ENCODE measurements at regions not wholly inside any gene's neighbourhood (a gene's known extent, or its start where the extent isn't known, plus 50 kb on each side); places are given as distances from the start of the nearest gene placed in this dataset.

DNA sequence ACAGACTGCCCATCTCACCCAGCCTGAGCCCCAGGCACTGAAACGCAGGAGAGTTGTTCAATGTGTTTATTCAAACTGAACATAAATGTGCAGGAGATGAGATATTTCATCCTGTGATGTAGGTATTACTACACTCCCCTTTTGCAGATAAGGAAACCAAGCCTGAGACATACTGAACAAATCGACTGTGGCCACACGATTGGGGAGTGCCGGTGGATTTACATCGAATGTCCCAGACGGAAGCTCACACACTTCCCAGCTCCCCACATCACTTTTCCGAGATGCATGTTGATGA is 94.8 kb upstream of the ALKAL2 start:
- Histone ChIP-seq H3K4me2 (ENCODE audit: insufficient read depth, low read length, poor library complexity, severe bottlenecking) (no peak overlapping the region), H2BK12ac (ENCODE audit: low read length) (no peak overlapping the region), H3K36me3 (replicated peaks in 1 of 2; ENCODE audit: control insufficient read depth in 2 of 2, insufficient read depth in 2 of 2, low read length in 2 of 2) (no peaks in the 10 kb centered on the region), H2BK120ac (ENCODE audit: low read depth, low read length) (no peak overlapping the region), H3K27ac (replicated peaks; ENCODE audit: low read length) (no peak overlapping the region), H2AK5ac (ENCODE audit: low read depth, low read length) (no peak overlapping the region), H3K14ac (ENCODE audit: low read length) (no peak overlapping the region), H2BK15ac (ENCODE audit: low read length) (no peak overlapping the region), H3K4me1 (ENCODE audit: control insufficient read depth in 2 of 2, insufficient read depth in 1 of 2, low read depth in 1 of 2, low read length in 2 of 2) (no peaks in the 10 kb centered on the region), H3K18ac (ENCODE audit: low read length) (no peak overlapping the region), H2AFZ (ENCODE audit: low read length) (no peak overlapping the region), H3K79me1 (ENCODE audit: low read depth, low read length) (no peaks in the 10 kb centered on the region), H4K91ac (ENCODE audit: low read depth, low read length, poor library complexity) (no peak overlapping the region), H3K4ac (ENCODE audit: low read length) (no peak overlapping the region), H3K9me3 (replicated peaks in 1 of 2; ENCODE audit: control insufficient read depth in 2 of 2, insufficient read depth in 1 of 2, low read depth in 1 of 2, low read length in 2 of 2) (peaks cover 0 to 5% of the 10 kb centered on the region in 2 donors), H3K4me3 (ENCODE audit: low read length in 2 of 2) (no peak overlapping the region), H3K27me3 (ENCODE audit: control insufficient read depth in 3 of 3, insufficient read depth in 3 of 3, low read depth in 1 of 3, low read length in 3 of 3) (peaks cover 0 to 5% (median 0%) of the 10 kb centered on the region in 3 experiments), H3K9ac (ENCODE audit: low read depth, low read length, poor library complexity) (no peak overlapping the region), H2BK5ac (ENCODE audit: low read length) (no peak overlapping the region), H4K8ac (ENCODE audit: low read depth, low read length) (no peak overlapping the region), H3K23ac (ENCODE audit: low read depth, low read length, poor library complexity) (no peak overlapping the region)
- WGBS, 2 donors (ENCODE audit: extremely low coverage in 2 of 2, insufficient read length in 2 of 2, insufficient replicate concordance in 1 of 2) = no CpG with 5 or more reads among the region's 7 CpGs
- no peak for DNase-seq (ENCODE audit: low spot score)

DNA sequence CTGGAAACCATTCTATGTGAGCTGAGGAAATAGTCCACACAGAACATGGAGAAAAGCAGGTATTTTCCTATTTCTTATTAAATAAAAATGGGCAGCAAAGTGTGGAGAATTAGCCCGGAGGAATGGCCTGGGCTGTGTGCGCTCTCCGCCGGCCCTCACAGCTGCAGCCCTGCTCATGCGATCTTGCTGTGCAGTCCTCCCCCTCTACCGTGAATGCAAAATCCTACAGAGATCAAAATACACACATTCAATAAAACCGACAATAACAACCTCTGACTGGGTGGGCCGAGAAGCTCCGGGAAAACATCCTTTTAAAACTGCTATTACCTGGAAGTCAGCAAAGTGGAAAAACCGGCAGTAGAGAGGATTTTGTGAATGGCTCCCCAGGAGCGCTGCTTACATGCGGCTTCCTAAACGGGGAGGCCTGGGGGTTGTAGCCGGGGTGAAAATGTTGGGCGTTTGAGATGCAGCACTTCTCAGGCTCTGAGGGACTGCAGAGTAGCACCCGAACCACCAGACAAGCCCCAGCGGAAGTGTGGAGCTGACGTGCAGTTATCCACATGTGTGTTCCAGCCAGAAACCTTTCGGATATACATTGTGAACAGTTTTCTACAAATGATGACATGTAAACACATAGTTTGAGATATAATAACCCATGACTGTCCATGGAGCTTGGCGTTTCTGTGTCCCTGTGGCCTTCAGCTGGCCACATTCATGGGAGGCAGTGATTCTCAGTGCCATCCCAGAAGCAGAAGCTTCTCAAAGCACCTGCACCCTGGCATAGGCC is 94.2 kb upstream of the ALKAL2 start:
- no peak overlapping the region for H2AK5ac ChIP-seq (ENCODE audit: low read depth, low read length)
- H4K91ac ChIP-seq (ENCODE audit: low read depth, low read length, poor library complexity) = no peak overlapping the region
- no peak for DNase-seq (ENCODE audit: low spot score)
- H2AFZ ChIP-seq (ENCODE audit: low read length) = peak overlapping the region; percentile 65
- no peak overlapping the region for H3K14ac ChIP-seq (ENCODE audit: low read length)
- H3K23ac ChIP-seq (ENCODE audit: low read depth, low read length, poor library complexity) = no peak overlapping the region
- H3K4me1 ChIP-seq (ENCODE audit: control insufficient read depth in 2 of 2, insufficient read depth in 1 of 2, low read depth in 1 of 2, low read length in 2 of 2) = no peaks in the 10 kb centered on the region
- H3K4me3 ChIP-seq (ENCODE audit: low read length in 2 of 2) = no peak overlapping the region
- no peak overlapping the region for H3K4ac ChIP-seq (ENCODE audit: low read length)
- no peak overlapping the region for H4K8ac ChIP-seq (ENCODE audit: low read depth, low read length)
- H3K79me1 ChIP-seq (ENCODE audit: low read depth, low read length) = no peaks in the 10 kb centered on the region
- no peak overlapping the region for H2BK15ac ChIP-seq (ENCODE audit: low read length)
- peaks cover under 1 to 9% of the 10 kb centered on the region in 2 donors for H3K9me3 ChIP-seq (replicated peaks in 1 of 2; ENCODE audit: control insufficient read depth in 2 of 2, insufficient read depth in 1 of 2, low read depth in 1 of 2, low read length in 2 of 2)
- no peak overlapping the region for H2BK120ac ChIP-seq (ENCODE audit: low read depth, low read length)
- no peak overlapping the region for H3K18ac ChIP-seq (ENCODE audit: low read length)
- H3K27ac ChIP-seq (replicated peaks; ENCODE audit: low read length) = no peak overlapping the region
- H3K27me3 ChIP-seq (ENCODE audit: control insufficient read depth in 3 of 3, insufficient read depth in 3 of 3, low read depth in 1 of 3, low read length in 3 of 3) = peaks cover 0 to 5% (median 0%) of the 10 kb centered on the region in 3 experiments
- H2BK5ac ChIP-seq (ENCODE audit: low read length) = no peak overlapping the region
- H3K36me3 ChIP-seq (replicated peaks in 1 of 2; ENCODE audit: control insufficient read depth in 2 of 2, insufficient read depth in 2 of 2, low read length in 2 of 2) = no peaks in the 10 kb centered on the region
- no peak overlapping the region for H3K9ac ChIP-seq (ENCODE audit: low read depth, low read length, poor library complexity)
- H2BK12ac ChIP-seq (ENCODE audit: low read length) = no peak overlapping the region
- H3K4me2 ChIP-seq (ENCODE audit: insufficient read depth, low read length, poor library complexity, severe bottlenecking) = no peak overlapping the region
- WGBS, 2 donors (ENCODE audit: extremely low coverage in 2 of 2, insufficient read length in 2 of 2, insufficient replicate concordance in 1 of 2) = no CpG with 5 or more reads among the region's 20 CpGs

DNA sequence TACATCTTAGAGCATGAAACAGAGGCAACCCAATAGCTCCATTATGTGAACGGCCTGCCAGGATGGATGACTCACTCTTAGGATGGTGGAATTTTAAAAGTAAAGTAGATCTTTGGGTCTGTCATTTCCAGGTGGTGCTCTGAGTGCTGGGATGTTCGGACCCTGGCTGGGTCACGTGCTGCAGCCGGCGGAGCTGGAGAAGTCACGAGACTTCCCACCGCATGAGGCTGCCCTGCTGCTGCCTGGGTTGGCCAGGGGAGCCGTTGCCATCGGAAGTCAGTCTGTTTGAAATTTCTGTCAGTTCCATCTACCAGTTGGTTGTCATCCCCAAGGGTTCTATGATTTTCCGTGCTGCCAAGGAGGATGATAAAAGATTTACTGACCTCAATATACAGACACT is 93.3 kb upstream of the ALKAL2 start:
- H2BK5ac ChIP-seq (ENCODE audit: low read length) = no peak overlapping the region
- DNase-seq (ENCODE audit: low spot score) = no peak

DNA sequence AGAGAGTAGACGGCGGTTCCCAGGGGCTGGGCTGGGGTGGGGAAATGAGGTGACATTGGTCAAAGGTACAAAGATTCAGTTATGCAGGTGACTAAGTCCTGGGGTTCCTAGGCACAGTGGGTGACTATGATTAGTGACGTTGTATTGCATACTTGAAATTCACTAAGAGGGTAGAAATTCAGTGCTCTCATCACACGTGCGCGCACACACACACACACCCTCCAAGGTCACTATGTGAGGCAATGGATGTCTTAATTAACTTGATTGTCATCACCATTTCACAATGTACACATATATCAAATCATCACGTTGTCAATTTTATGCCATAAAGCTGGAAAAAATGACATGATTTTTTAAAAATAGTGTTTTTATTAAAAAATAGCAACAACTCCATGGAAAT is 92.9 kb upstream of the ALKAL2 start:
- Histone ChIP-seq H3K4me2 (ENCODE audit: insufficient read depth, low read length, poor library complexity, severe bottlenecking) (no peak overlapping the region), H3K23ac (ENCODE audit: low read depth, low read length, poor library complexity) (no peak overlapping the region), H2BK5ac (ENCODE audit: low read length) (no peak overlapping the region), H3K36me3 (replicated peaks in 1 of 2; ENCODE audit: control insufficient read depth in 2 of 2, insufficient read depth in 2 of 2, low read length in 2 of 2) (no peaks in the 10 kb centered on the region), H3K9me3 (replicated peaks in 1 of 2; ENCODE audit: control insufficient read depth in 2 of 2, insufficient read depth in 1 of 2, low read depth in 1 of 2, low read length in 2 of 2) (peaks cover 3 to 12% of the 10 kb centered on the region in 2 donors), H3K27ac (replicated peaks; ENCODE audit: low read length) (no peak overlapping the region), H3K4ac (ENCODE audit: low read length) (no peak overlapping the region), H3K79me1 (ENCODE audit: low read depth, low read length) (no peaks in the 10 kb centered on the region), H3K18ac (ENCODE audit: low read length) (no peak overlapping the region), H3K27me3 (ENCODE audit: control insufficient read depth in 3 of 3, insufficient read depth in 3 of 3, low read depth in 1 of 3, low read length in 3 of 3) (peaks cover 0 to 5% (median 0%) of the 10 kb centered on the region in 3 experiments), H4K91ac (ENCODE audit: low read depth, low read length, poor library complexity) (no peak overlapping the region), H2BK12ac (ENCODE audit: low read length) (no peak overlapping the region), H3K4me1 (ENCODE audit: control insufficient read depth in 2 of 2, insufficient read depth in 1 of 2, low read depth in 1 of 2, low read length in 2 of 2) (no peaks in the 10 kb centered on the region), H4K8ac (ENCODE audit: low read depth, low read length) (no peak overlapping the region), H2BK120ac (ENCODE audit: low read depth, low read length) (no peak overlapping the region), H3K14ac (ENCODE audit: low read length) (no peak overlapping the region), H3K4me3 (ENCODE audit: low read length in 2 of 2) (no peak overlapping the region), H2AFZ (ENCODE audit: low read length) (no peak overlapping the region), H3K9ac (ENCODE audit: low read depth, low read length, poor library complexity) (no peak overlapping the region), H2AK5ac (ENCODE audit: low read depth, low read length) (no peak overlapping the region), H2BK15ac (ENCODE audit: low read length) (no peak overlapping the region)
- WGBS, 2 donors (ENCODE audit: extremely low coverage in 2 of 2, insufficient read length in 2 of 2, insufficient replicate concordance in 1 of 2) = no CpG with 5 or more reads among the region's 7 CpGs
- no peak for DNase-seq (ENCODE audit: low spot score)

More for the DNA sequence above, 93.3 kb upstream of the ALKAL2 start:
- WGBS, 2 donors (ENCODE audit: extremely low coverage in 2 of 2, insufficient read length in 2 of 2, insufficient replicate concordance in 1 of 2) = no CpG with 5 or more reads among the region's 10 CpGs
- Histone ChIP-seq H4K91ac (ENCODE audit: low read depth, low read length, poor library complexity) (no peak overlapping the region), H3K4me2 (ENCODE audit: insufficient read depth, low read length, poor library complexity, severe bottlenecking) (no peak overlapping the region), H2BK12ac (ENCODE audit: low read length) (no peak overlapping the region), H4K8ac (ENCODE audit: low read depth, low read length) (no peak overlapping the region), H3K36me3 (replicated peaks in 1 of 2; ENCODE audit: control insufficient read depth in 2 of 2, insufficient read depth in 2 of 2, low read length in 2 of 2) (no peaks in the 10 kb centered on the region), H2BK120ac (ENCODE audit: low read depth, low read length) (no peak overlapping the region), H3K4me1 (ENCODE audit: control insufficient read depth in 2 of 2, insufficient read depth in 1 of 2, low read depth in 1 of 2, low read length in 2 of 2) (no peaks in the 10 kb centered on the region), H3K27ac (replicated peaks; ENCODE audit: low read length) (no peak overlapping the region), H2BK15ac (ENCODE audit: low read length) (no peak overlapping the region), H3K27me3 (ENCODE audit: control insufficient read depth in 3 of 3, insufficient read depth in 3 of 3, low read depth in 1 of 3, low read length in 3 of 3) (peaks cover 0 to 5% (median 0%) of the 10 kb centered on the region in 3 experiments), H2AFZ (ENCODE audit: low read length) (no peak overlapping the region), H3K4me3 (ENCODE audit: low read length in 2 of 2) (no peak overlapping the region), H3K79me1 (ENCODE audit: low read depth, low read length) (no peaks in the 10 kb centered on the region), H3K14ac (ENCODE audit: low read length) (no peak overlapping the region), H3K23ac (ENCODE audit: low read depth, low read length, poor library complexity) (no peak overlapping the region), H3K9ac (ENCODE audit: low read depth, low read length, poor library complexity) (no peak overlapping the region), H2AK5ac (ENCODE audit: low read depth, low read length) (no peak overlapping the region), H3K18ac (ENCODE audit: low read length) (no peak overlapping the region), H3K4ac (ENCODE audit: low read length) (no peak overlapping the region), H3K9me3 (replicated peaks in 1 of 2; ENCODE audit: control insufficient read depth in 2 of 2, insufficient read depth in 1 of 2, low read depth in 1 of 2, low read length in 2 of 2) (peaks cover 3 to 12% of the 10 kb centered on the region in 2 donors)

Data from neuronal stem cell (in vitro differentiated cells).